ENCODE measurements at regions not wholly inside any gene's neighbourhood (a gene's known extent, or its start where the extent isn't known, plus 50 kb on each side); places are given as distances from the start of the nearest gene placed in this dataset.

DNA sequence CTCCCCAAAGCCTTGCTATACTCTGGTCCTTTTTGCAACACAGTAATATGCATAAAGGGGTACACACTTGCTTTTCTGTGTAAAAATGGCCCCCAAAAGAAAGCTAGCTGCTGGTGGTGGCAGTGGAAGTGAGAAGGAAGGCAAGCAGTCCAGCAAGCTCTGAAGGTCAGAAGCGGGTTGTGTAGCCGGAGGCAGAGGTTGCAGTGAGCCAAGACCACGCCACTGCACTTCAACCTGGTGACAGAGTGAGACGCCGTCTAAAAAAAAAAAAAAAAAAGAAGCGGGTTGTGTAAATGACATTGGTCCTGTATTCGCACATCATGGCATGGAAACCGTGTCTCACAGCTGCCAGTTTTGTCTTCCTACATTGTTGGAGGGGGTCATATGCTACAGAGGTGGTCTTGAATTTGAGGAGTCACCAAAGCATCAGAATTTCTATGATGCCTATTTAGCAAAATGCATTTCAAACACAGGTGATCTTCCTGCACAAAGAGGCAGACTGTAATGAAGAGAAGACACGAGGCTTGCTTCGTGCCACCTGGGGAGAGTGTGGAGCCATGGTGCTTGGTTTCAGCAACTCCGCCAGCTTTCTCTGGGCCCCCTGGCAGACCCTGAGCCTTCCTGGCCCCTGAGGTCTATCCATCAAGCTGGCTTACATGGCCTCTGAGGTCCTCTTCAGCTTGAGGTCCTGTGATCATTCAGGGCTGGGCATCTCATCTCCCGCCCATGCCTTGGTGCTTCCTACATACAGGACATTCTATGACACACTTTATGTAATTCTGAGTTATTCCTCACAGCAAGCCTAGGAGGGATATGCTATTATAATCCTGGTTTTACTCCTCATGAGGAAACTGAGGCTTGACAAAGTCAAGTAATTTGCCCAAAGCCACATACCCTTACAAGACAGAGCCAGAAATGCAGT is 71.0 kb downstream of the TOMM20 start:
- ChIA-PET RAD21 (ENCODE audit: low non-redundant PET in 1 of 2, low total read pairs in 2 of 2, uncharacterized antibody in 2 of 2, unreplicated experiment in 2 of 2) (no interaction called here), POLR2A (no interaction called here), CTCF (no interaction called here)
- Histone ChIP-seq H3K9me3 (ENCODE audit: control insufficient read depth in 1 of 2, insufficient read depth in 1 of 2, low read depth in 1 of 2, low read length in 2 of 2) (no peaks in the 10 kb centered on the region), H3K4me2 (ENCODE audit: low read length) (no peak overlapping the region), H4K20me1 (ENCODE audit: insufficient read depth) (no peaks in the 10 kb centered on the region), H3K27ac (ENCODE audit: low read depth, low read length) (no peak overlapping the region), H3K4me3 (replicated peaks in 1 of 2; ENCODE audit: low read depth in 1 of 2, low read length in 2 of 2) (no peak overlapping the region), H3K4me1 (ENCODE audit: control insufficient read depth in 1 of 2, insufficient read depth in 2 of 2, low read length in 2 of 2) (peaks cover 0 to 14% of the 10 kb centered on the region in 2 experiments; a peak in 3 of 4 replicates), H3K9me2 (ENCODE audit: insufficient read depth) (no peaks in the 10 kb centered on the region), H2AFZ (ENCODE audit: low read depth, low read length, poor library complexity, severe bottlenecking) (no peak overlapping the region), H3K79me2 (ENCODE audit: insufficient read depth, low read length) (no peaks in the 10 kb centered on the region), H3K9ac (ENCODE audit: low read length) (no peak overlapping the region), H3K27me3 (ENCODE audit: insufficient read depth, low read length) (no peaks in the 10 kb centered on the region; the same call in 1 of the 2 replicates), H3K36me3 (ENCODE audit: control insufficient read depth in 1 of 2, insufficient read depth in 2 of 2, low read length in 2 of 2) (no peaks in the 10 kb centered on the region)
- no TSS peak for BruUV-seq (replicated peaks)
- intact Hi-C loops (cut with micrococcal nuclease) = no loop called here
- DNase-seq (ENCODE audit: low read depth, low spot score) (no peak), ATAC-seq (0 out of 2 replicates have a peak, but pooled peaks have one; percentile 14)
- no peak for TF ChIP-seq POLR2A (IDR thresholded peaks at IDR 0.05; ENCODE audit: borderline replicate concordance, extremely low read depth, insufficient read depth, insufficient read length)
- TF ChIP-seq ELF1 (IDR thresholded peaks at IDR 0.05; ENCODE audit: borderline replicate concordance, low read depth) = no peak
- TF ChIP-seq TCF7L2 (IDR thresholded peaks at IDR 0.05; ENCODE audit: borderline replicate concordance, extremely low read depth, insufficient read depth, insufficient read length) = no peak
- TF ChIP-seq, protein P1, sequence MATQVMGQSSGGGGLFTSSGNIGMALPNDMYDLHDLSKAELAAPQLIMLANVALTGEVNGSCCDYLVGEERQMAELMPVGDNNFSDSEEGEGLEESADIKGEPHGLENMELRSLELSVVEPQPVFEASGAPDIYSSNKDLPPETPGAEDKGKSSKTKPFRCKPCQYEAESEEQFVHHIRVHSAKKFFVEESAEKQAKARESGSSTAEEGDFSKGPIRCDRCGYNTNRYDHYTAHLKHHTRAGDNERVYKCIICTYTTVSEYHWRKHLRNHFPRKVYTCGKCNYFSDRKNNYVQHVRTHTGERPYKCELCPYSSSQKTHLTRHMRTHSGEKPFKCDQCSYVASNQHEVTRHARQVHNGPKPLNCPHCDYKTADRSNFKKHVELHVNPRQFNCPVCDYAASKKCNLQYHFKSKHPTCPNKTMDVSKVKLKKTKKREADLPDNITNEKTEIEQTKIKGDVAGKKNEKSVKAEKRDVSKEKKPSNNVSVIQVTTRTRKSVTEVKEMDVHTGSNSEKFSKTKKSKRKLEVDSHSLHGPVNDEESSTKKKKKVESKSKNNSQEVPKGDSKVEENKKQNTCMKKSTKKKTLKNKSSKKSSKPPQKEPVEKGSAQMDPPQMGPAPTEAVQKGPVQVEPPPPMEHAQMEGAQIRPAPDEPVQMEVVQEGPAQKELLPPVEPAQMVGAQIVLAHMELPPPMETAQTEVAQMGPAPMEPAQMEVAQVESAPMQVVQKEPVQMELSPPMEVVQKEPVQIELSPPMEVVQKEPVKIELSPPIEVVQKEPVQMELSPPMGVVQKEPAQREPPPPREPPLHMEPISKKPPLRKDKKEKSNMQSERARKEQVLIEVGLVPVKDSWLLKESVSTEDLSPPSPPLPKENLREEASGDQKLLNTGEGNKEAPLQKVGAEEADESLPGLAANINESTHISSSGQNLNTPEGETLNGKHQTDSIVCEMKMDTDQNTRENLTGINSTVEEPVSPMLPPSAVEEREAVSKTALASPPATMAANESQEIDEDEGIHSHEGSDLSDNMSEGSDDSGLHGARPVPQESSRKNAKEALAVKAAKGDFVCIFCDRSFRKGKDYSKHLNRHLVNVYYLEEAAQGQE (IDR thresholded peaks at IDR 0.05; ENCODE audit: low read depth) = no peak
- TF ChIP-seq ATF3 (IDR thresholded peaks at IDR 0.05) = no peak
- no peak for TF ChIP-seq RAD21 (IDR thresholded peaks at IDR 0.05; ENCODE audit: low read depth)
- TF ChIP-seq, protein P2, sequence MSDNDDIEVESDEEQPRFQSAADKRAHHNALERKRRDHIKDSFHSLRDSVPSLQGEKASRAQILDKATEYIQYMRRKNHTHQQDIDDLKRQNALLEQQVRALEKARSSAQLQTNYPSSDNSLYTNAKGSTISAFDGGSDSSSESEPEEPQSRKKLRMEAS (IDR thresholded peaks at IDR 0.05) = no peak
- TF ChIP-seq POLR2AphosphoS5 (IDR thresholded peaks at IDR 0.05; ENCODE audit: low read depth, low read length) = no peak
- no peak for TF ChIP-seq EGR1 (IDR thresholded peaks at IDR 0.05; ENCODE audit: low read depth)
- TF ChIP-seq, protein P3, sequence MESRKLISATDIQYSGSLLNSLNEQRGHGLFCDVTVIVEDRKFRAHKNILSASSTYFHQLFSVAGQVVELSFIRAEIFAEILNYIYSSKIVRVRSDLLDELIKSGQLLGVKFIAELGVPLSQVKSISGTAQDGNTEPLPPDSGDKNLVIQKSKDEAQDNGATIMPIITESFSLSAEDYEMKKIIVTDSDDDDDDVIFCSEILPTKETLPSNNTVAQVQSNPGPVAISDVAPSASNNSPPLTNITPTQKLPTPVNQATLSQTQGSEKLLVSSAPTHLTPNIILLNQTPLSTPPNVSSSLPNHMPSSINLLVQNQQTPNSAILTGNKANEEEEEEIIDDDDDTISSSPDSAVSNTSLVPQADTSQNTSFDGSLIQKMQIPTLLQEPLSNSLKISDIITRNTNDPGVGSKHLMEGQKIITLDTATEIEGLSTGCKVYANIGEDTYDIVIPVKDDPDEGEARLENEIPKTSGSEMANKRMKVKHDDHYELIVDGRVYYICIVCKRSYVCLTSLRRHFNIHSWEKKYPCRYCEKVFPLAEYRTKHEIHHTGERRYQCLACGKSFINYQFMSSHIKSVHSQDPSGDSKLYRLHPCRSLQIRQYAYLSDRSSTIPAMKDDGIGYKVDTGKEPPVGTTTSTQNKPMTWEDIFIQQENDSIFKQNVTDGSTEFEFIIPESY (IDR thresholded peaks at IDR 0.05; ENCODE audit: extremely low read depth, insufficient replicate concordance, low read length) = no peak
- no peak for TF ChIP-seq JUND (IDR thresholded peaks at IDR 0.05)
- TF ChIP-seq ZFX (IDR thresholded peaks at IDR 0.05) = no peak
- TF ChIP-seq ZNF274 (IDR thresholded peaks at IDR 0.05; ENCODE audit: low read depth, low read length) = no peak
- no peak for TF ChIP-seq CEBPB (IDR thresholded peaks at IDR 0.05; ENCODE audit: low read depth)
- no peak for TF ChIP-seq FOSL1 (IDR thresholded peaks at IDR 0.05; ENCODE audit: low read depth)
- TF ChIP-seq, protein P4, sequence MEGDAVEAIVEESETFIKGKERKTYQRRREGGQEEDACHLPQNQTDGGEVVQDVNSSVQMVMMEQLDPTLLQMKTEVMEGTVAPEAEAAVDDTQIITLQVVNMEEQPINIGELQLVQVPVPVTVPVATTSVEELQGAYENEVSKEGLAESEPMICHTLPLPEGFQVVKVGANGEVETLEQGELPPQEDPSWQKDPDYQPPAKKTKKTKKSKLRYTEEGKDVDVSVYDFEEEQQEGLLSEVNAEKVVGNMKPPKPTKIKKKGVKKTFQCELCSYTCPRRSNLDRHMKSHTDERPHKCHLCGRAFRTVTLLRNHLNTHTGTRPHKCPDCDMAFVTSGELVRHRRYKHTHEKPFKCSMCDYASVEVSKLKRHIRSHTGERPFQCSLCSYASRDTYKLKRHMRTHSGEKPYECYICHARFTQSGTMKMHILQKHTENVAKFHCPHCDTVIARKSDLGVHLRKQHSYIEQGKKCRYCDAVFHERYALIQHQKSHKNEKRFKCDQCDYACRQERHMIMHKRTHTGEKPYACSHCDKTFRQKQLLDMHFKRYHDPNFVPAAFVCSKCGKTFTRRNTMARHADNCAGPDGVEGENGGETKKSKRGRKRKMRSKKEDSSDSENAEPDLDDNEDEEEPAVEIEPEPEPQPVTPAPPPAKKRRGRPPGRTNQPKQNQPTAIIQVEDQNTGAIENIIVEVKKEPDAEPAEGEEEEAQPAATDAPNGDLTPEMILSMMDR (IDR thresholded peaks at IDR 0.05 in 2 of 3, conservative IDR thresholded peaks at IDR 0.05 in 1 of 3; ENCODE audit: borderline replicate concordance in 1 of 3, insufficient read depth in 1 of 3, low read depth in 2 of 3, low read length in 2 of 3) = no peak
- no peak for TF ChIP-seq EZH2 (IDR thresholded peaks at IDR 0.05)
- no peak for TF ChIP-seq SIN3A (IDR thresholded peaks at IDR 0.05; ENCODE audit: low read depth)
